Spleen (tissue), 11 donors: ENCODE measurements at regions not wholly inside any gene's neighbourhood (a gene's known extent, or its start where the extent isn't known, plus 50 kb on each side); places are given as distances from the start of the nearest gene placed in this dataset.

Experiments used
- DNase-seq: peaks from one replicate; pipeline ENCODE4 v3.0.0-alpha.2; 2020
- H3K27ac ChIP-seq, 8 donors: fragments of 200-600 bp; sonication (generic) in 7 of 8; 1 replicate in 4 of 8; 2 replicates in 4 of 8; pipeline versions ENCODE4 v1.5.0 to v1.8.0; 2016 to 2021; ENCODE audit warnings: inconsistent platforms in 4 of 8, mild to moderate bottlenecking in 4 of 8, moderate library complexity in 1 of 8
- H3K27me3 ChIP-seq, 7 donors: fragments of 200-600 bp; sonication (generic) in 6 of 7; replicated peaks in 1 of 7; 1 replicate in 4 of 7; 2 replicates in 3 of 7; pipeline versions ENCODE4 v1.5.0 to v1.8.0; 2016 to 2021; ENCODE audit warnings: inconsistent platforms in 3 of 7, mild to moderate bottlenecking in 1 of 7
- H3K36me3 ChIP-seq, 6 donors: fragments of 200-600 bp; sonication (generic) in 5 of 6; 1 replicate in 4 of 6; 2 replicates in 2 of 6; pipeline versions ENCODE4 v1.5.0 to v1.8.0; 2016 to 2021; ENCODE audit warnings: inconsistent platforms in 2 of 6
- H3K4me1 ChIP-seq, 6 donors: fragments of 200-600 bp; sonication (generic) in 5 of 6; 1 replicate in 3 of 6; 2 replicates in 3 of 6; pipeline versions ENCODE4 v1.5.0 to v1.8.0; 2016 to 2021; ENCODE audit warnings: inconsistent platforms in 3 of 6
- H3K4me3 ChIP-seq, 8 donors: fragments of 200-600 bp; sonication (generic) in 7 of 8; 1 replicate in 4 of 8; 2 replicates in 4 of 8; pipeline versions ENCODE4 v1.5.0 to v1.8.0; 2016 to 2021; ENCODE audit warnings: inconsistent platforms in 4 of 8, mild to moderate bottlenecking in 4 of 8, moderate library complexity in 2 of 8
- H3K9me3 ChIP-seq, 8 donors: fragments of 200-600 bp; sonication (generic) in 7 of 8; 1 replicate in 4 of 8; 2 replicates in 4 of 8; pipeline versions ENCODE4 v1.5.0 to v1.8.0; 2016 to 2021; ENCODE audit warnings: inconsistent platforms in 4 of 8
- CTCF ChIP-seq, 11 experiments: fragments of 200-600 bp in 7 of 11; fragments of 450-650 bp in 4 of 11; sonication (generic) in 4 of 11; IDR thresholded peaks in 8 of 11; conservative IDR thresholded peaks in 3 of 11; 1 replicate in 7 of 11; 2 replicates in 4 of 11; pipeline versions ENCODE4 v1.4.0 to v1.8.0; 2016 to 2021; ENCODE audit warnings: antibody characterized with exemption in 11 of 11, inconsistent platforms in 4 of 11, mild to moderate bottlenecking in 1 of 11
- POLR2A ChIP-seq, 3 donors: fragments of 450-650 bp; IDR thresholded peaks; one replicate each; pipeline ENCODE4 v1.5.1; 2017; ENCODE audit warnings: antibody characterized with exemption in 3 of 3, mild to moderate bottlenecking in 1 of 3
- POLR2AphosphoS5 ChIP-seq, 3 donors: sonication (generic); formaldehyde crosslinking; IDR thresholded peaks; one replicate each; pipeline ENCODE4 v1.5.1; 2017; ENCODE audit warnings: antibody characterized with exemption in 3 of 3
- WGBS, 5 donors: extraction: QIAGEN DNeasy Blood & Tissue Kit in 3 of 5; methylation state at CpG; one replicate each; pipeline versions ENCODE4 v1.1.5 to v1.1.7; 2013 to 2018; 5-methylcytosine and 5-hydroxymethylcytosine counted together
- intact Hi-C: fragments of 100-400 bp; cut with DNase I; formaldehyde crosslinking; loops from one replicate; pipeline ENCODE4 v1.15.0; 2023; ENCODE audit warnings: low total_unique reads
- donor health status: healthy with polysubstance abuse.
- donor health status: DM: no; HTN: no; CAD: no; lungs with moderate emphysema.
- donor health status: DM: no; HTN: no; CAD: no.
- donor health status: Bipolar disorder and iron deficiency.
- donor health status: healthy.
- donor health status: DM: no; HTN: no; CAD: no.
- donor health status: DM: yes; HTN: yes; CAD: no.

GRCh38 chr15:81475471-81475870, 101.5 kb upstream of the TMC3 start:
- no peaks in the 10 kb centered on the region for H3K9me3 ChIP-seq
- no peaks in the 10 kb centered on the region for H3K4me1 ChIP-seq
- no peaks in the 10 kb centered on the region for H3K36me3 ChIP-seq
- no peak overlapping the region for H3K4me3 ChIP-seq
- 64 to 88% (median 73%) methylated on average over 2 of the region's 2 CpGs for WGBS, 5 donors
- no peak overlapping the region for H3K27ac ChIP-seq
- intact Hi-C loops, result no loop called here
- DNase-seq, result no peak
- H3K27me3 ChIP-seq, result peaks cover 0 to 4% (median 0%) of the 10 kb centered on the region in 7 donors
- TF ChIP-seq POLR2A (IDR thresholded peaks at IDR 0.05), result no peak
- no peak for TF ChIP-seq POLR2AphosphoS5 (IDR thresholded peaks at IDR 0.05)
- no peak for TF ChIP-seq CTCF (IDR thresholded peaks at IDR 0.05 in 8 of 11, conservative IDR thresholded peaks at IDR 0.05 in 3 of 11)

- TF ChIP-seq CTCF (IDR thresholded peaks at IDR 0.05 in 8 of 11, conservative IDR thresholded peaks at IDR 0.05 in 3 of 11) (no peak), POLR2AphosphoS5 (IDR thresholded peaks at IDR 0.05) (no peak), POLR2A (IDR thresholded peaks at IDR 0.05) (no peak)
- WGBS, 5 donors, result 89 to 95% (median 89%) methylated on average over 5 of the region's 5 CpGs
Measured at GRCh38 chr15:81473946-81474345, 99.9 kb upstream of the TMC3 start.

GRCh38 chr15:81473177-81473576, 99.2 kb upstream of the TMC3 start:
- DNase-seq, result no peak
- Histone ChIP-seq H3K36me3 (no peaks in the 10 kb centered on the region), H3K9me3 (no peaks in the 10 kb centered on the region), H3K4me1 (no peaks in the 10 kb centered on the region), H3K27ac (no peak overlapping the region), H3K4me3 (no peak overlapping the region), H3K27me3 (peaks cover 0 to 4% (median 0%) of the 10 kb centered on the region in 7 donors)
- whole genome bisulfite sequencing, 5 donors, result 76 to 96% (median 86%) methylated on average over 4 of the region's 4 CpGs
- no peak for TF ChIP-seq POLR2AphosphoS5 (IDR thresholded peaks at IDR 0.05)
- no peak for TF ChIP-seq POLR2A (IDR thresholded peaks at IDR 0.05)
- TF ChIP-seq CTCF (IDR thresholded peaks at IDR 0.05 in 8 of 11, conservative IDR thresholded peaks at IDR 0.05 in 3 of 11), result no peak
- intact Hi-C loops, result no loop called here

More at GRCh38 chr15:81473946-81474345, 99.9 kb upstream of the TMC3 start:
- no peak overlapping the region for H3K4me3 ChIP-seq
- no peaks in the 10 kb centered on the region for H3K36me3 ChIP-seq
- no peak for DNase-seq
- H3K27me3 ChIP-seq, result peaks cover 0 to 4% (median 0%) of the 10 kb centered on the region in 7 donors
- no peaks in the 10 kb centered on the region for H3K9me3 ChIP-seq
- no peak overlapping the region for H3K27ac ChIP-seq
- intact Hi-C loops, result no loop called here
- H3K4me1 ChIP-seq, result no peaks in the 10 kb centered on the region

- peaks cover 0 to 5% (median 2%) of the 10 kb centered on the region in 8 donors for H3K9me3 ChIP-seq
- TF ChIP-seq POLR2A (IDR thresholded peaks at IDR 0.05) (no peak), POLR2AphosphoS5 (IDR thresholded peaks at IDR 0.05) (no peak), CTCF (IDR thresholded peaks at IDR 0.05 in 8 of 11, conservative IDR thresholded peaks at IDR 0.05 in 3 of 11) (no peak)
- 72 to 89% (median 81%) methylated on average over 2 of the region's 2 CpGs for WGBS, 5 donors
- peaks cover 0 to 10% (median 0%) of the 10 kb centered on the region in 7 donors for H3K27me3 ChIP-seq
- H3K4me1 ChIP-seq, result no peaks in the 10 kb centered on the region
- no peaks in the 10 kb centered on the region for H3K36me3 ChIP-seq
- no peak overlapping the region for H3K27ac ChIP-seq
- DNase-seq, result no peak
- H3K4me3 ChIP-seq, result no peak overlapping the region
- intact Hi-C loops, result no loop called here
Measured at GRCh38 chr15:81471151-81471550, 97.1 kb upstream of the TMC3 start.
